ENCODE measurements at regions not wholly inside any gene's neighbourhood (a gene's known extent, or its start where the extent isn't known, plus 50 kb on each side); places are given as distances from the start of the nearest gene placed in this dataset.
"Not testable (repeated sequence)": the region's sequence is repeated elsewhere in the genome, so short reads cannot be mapped to it uniquely, and the experiment has no call there.

DNA sequence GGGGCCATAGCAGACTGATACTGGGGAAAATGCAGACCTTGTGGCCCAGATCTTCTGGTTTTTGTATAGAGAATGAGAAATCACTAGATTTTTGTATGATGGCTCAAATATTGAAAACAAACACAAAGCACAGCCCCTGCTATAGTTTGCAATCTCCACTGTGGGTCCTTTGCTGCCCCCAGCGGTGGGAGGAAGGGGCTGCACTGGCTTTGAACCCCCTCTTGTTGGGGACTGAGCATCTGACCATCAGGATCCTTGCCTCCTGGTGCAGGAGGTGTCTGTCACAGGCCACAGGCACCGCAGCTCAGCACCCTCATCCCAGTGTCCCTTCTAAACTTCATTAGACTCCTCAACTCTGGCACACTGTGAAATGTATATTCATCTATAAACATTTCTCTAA is 252.3 kb downstream of the BCL2L11 start:
- DNase-seq = not testable (repeated sequence)

DNA sequence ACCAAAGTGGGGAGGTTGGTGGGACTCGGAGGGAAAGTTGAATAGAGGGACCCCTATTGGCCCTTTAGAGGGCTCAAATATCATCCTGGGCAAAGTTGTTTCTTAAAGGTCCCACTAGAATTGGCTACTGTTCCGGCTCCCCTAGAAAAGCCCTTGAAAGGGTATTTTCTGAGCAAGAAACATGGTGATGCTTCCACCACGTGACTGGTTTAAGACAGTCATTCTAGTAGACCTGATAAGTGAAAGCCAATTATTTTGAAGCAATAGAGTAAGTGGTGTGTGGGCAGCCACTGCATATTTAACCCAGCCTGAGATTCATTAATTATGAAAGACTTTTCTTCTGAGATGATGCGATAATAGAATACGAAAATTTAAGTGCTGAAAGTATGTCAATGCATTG is 253.3 kb downstream of the BCL2L11 start:
- not testable (repeated sequence) for DNase-seq

GRCh38 chr2:111374734-111375133 is 254.0 kb downstream of the BCL2L11 start:
- DNase-seq = not testable (repeated sequence)

- not testable (repeated sequence) for DNase-seq
These were observed 254.7 kb downstream of the BCL2L11 start for GRCh38 chr2:111375320-111375883.

- DNase-seq = not testable (repeated sequence)
These were observed 255.7 kb downstream of the BCL2L11 start for GRCh38 chr2:111376272-111376970.

DNA sequence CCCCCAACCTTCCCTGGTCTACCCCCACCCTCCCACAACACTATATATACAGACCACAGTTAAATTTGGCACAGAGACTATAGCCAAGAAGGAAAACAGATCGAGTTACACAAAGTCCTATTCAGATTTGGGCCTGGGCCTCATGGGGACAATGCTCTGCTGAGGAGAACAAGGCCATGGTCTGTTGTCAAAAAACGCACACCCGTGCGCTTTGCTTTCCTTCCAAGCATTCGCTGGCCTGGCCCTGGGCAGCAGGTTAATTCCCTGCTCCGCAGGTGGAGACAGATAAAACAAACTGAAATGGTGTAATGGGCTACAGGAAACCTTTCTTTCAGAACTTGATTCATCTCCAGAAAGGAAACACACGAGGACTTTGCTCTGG is 256.2 kb downstream of the BCL2L11 start:
- DNase-seq = not testable (repeated sequence)

GRCh38 chr2:111377386-111377959 is 256.8 kb downstream of the BCL2L11 start:
- DNase-seq = not testable (repeated sequence)

DNA sequence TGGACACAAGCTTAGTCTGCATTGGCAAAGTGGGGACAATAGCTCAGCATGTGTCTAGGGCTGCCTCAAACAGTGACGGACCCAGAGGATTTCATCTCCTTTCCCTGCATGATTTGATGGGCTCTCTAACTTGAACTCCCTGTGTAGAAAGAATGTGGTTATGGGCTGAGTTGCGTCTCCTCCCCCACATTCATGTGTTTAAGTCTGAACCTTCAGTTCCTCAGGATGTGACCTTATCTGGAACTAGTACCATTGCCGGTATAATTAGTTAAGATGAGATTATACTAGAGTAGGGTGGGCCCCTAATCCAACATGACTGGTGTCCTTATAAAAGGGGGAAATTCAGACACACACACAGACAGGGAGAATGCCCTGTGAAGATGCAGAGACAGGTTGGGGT is 257.6 kb downstream of the BCL2L11 start:
- DNase-seq = not testable (repeated sequence)

GRCh38 chr2:111380733-111381439 is 260.2 kb downstream of the BCL2L11 start:
- not testable (repeated sequence) for DNase-seq

GRCh38 chr2:111381530-111382306 is 261.0 kb downstream of the BCL2L11 start:
- not testable (repeated sequence) for DNase-seq

GRCh38 chr2:111382507-111382906 is 261.8 kb downstream of the BCL2L11 start:
- DNase-seq = not testable (repeated sequence)

GRCh38 chr2:111383311-111383710 is 262.6 kb downstream of the BCL2L11 start:
- not testable (repeated sequence) for DNase-seq

- DNase-seq = not testable (repeated sequence)
These were observed 264.7 kb downstream of the BCL2L11 start for GRCh38 chr2:111385226-111385957.

GRCh38 chr2:111390605-111391004 is 269.9 kb downstream of the BCL2L11 start:
- not testable (repeated sequence) for DNase-seq

GRCh38 chr2:111395350-111396128 is 274.8 kb downstream of the BCL2L11 start:
- DNase-seq = not testable (repeated sequence)

- DNase-seq = not testable (repeated sequence)
These were observed 280.0 kb downstream of the BCL2L11 start for GRCh38 chr2:111400598-111401253.

DNA sequence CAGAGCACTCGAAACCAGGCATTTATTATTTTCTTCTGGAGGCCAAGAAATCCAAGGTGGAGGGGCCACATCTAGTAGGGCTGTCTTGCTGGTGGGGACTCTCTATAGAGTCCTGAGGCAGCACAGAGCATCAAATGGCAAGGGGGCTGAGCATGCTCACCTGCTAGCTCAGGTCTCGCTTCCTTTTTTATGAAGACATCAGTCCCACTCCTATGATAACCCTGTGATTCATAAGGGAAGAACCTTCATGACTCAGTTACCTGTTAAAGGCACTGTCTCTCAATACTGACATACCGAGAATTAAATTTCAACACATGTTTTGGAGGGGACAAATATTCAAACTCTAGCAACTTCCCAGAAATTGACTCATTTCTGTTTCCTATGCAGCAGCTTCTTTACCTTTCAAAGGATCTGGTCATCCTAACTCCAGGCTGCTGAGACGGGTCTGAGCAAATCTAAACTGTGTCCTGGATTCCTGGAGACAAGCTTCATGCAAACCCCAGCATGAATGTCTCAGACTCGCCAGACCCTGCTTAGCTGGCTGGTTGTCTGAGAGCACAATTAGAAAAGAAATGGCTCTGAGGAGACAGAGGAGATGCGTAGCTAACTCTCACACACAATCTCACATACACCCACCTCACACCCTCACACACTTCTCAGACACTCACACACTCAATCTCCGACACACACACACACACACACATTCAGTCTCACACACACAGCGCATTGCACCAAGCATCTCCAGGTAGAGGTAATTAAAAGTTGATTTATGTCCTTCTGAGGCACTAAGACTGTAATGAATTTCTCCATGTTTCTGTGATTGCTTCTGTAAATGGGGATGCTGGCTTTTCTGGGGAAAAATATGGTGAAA is 280.8 kb downstream of the BCL2L11 start:
- DNase-seq = not testable (repeated sequence)

DNA sequence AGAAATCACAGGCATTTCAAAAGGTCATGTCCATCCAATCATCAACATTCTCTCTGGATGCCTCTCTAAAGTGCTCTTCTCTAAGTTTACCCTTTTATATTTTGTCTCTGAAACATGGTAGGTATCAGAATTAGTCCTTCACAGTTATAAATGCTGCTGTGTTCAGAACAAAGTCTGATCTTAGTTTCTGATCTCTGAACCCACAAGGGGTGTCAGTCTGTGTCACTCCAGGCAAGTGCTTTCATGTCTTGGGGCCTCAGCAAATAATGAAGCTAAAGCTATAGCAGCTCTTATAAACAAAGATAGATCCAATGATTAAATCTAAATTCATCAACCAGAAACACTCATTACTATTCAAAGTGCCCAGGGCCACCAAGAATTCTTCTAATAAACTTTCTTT is 281.7 kb downstream of the BCL2L11 start:
- DNase-seq = not testable (repeated sequence)

DNA sequence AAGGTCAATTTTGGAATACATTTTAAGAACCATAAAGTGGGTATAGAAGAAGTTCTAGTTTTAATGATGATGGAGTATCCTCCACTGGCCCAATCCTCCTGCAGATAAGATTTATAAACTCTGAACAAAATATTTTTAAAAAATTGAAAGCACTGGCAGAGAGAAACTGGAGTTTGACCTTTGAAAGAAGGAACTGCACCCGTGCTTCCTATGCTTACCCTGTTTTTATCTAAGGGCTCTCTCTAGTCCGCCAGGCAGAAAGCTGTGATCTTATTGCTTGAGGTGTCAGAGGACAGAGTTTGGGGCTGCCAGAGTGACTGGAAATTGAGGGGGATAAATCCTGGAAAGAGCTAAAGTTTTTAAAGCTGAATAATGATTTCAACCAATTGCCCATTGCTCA is 282.6 kb downstream of the BCL2L11 start:
- not testable (repeated sequence) for DNase-seq
